HS-5 (cell line): ENCODE measurements at regions not wholly inside any gene's neighbourhood (a gene's known extent, or its start where the extent isn't known, plus 50 kb on each side); places are given as distances from the start of the nearest gene placed in this dataset.
A peak's percentile ranks its signal among the peaks of the same experiment; 100 is the strongest.

ENCODE experiments used
- DNase-seq: peaks from one replicate; pipeline ENCODE4 v3.0.0-alpha.2; 2012; ENCODE audit warnings: low read depth

DNA sequence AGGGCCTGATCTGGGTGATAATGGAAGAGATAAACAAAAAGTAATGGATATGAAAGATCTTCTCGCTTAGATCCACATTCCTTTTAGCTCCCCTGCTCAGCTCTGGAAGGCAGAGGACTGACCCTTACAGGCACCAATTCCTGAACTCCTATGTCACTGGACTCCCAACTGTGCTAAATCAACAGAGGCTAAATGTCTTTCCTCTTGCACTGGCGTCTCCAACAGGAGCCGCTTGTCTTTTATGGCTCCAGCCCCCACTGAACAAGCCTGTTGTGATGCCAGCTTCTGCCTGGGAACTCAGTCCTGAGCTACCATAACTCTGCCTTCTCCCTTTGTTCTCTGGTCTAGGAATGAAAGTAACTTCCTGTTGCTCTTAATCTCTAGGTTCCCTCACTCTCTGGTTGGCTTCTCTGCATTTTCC, 142.1 kb upstream of the COL11A1 start:
- no peak for DNase-seq

GRCh38 chr1:103248417-103249102, 140.2 kb upstream of the COL11A1 start:
- DNase-seq, result no peak

DNA sequence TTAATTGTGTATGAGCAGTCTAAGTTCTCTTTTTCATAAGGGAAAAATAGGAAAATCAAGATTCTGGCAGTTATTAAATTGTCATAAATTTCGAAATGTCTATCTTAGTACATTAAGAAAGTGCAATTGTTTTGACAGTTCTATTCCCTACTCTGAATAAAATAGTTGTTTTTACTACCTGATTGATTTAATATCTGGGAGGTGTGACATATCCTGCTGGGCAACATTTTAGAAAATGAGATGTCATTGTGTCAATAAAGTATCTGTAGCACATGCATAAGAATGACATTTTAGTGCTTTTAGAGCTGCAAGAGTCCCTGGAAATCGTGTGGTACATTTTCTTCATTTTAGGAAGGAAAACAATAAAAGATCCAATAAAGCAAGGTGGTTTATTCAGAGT, 139.2 kb upstream of the COL11A1 start:
- no peak for DNase-seq

DNA sequence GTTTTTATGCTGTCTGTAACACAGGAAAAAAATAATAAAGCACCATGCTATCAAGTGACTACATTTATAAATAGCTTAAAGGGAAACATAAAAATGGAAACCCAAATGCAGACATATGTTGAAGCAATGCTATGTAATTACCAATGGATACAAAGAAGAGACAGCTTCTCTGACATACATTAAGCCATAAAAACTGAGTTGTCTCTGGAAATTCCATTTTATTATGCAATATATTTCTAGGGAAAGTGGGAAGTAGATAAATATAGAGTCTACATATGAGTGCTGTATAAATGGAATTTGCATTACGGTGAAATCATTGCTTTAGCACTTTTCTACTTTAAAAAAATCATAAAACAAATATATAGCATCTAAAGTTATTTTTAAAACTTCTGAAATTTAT, 135.2 kb upstream of the COL11A1 start:
- no peak for DNase-seq

DNA sequence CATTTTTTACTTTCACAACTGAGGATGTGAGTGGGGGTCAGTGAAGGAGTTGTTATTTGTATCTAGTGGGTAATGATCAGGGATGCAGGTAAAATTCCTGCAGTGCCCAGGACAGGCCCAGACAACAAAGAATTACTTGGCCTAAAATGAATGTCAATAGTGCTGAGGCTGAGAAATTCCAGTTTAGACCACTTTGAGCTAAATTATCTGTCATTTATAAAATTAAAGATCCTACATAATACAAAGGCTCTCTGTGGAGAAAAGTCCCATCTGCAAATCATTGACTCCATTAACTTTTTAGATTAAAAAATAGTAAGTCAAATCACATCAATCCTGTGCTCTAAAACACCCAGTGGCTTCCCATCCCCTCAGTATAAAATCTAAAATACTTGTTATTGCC, 130.7 kb upstream of the COL11A1 start:
- no peak for DNase-seq

DNA sequence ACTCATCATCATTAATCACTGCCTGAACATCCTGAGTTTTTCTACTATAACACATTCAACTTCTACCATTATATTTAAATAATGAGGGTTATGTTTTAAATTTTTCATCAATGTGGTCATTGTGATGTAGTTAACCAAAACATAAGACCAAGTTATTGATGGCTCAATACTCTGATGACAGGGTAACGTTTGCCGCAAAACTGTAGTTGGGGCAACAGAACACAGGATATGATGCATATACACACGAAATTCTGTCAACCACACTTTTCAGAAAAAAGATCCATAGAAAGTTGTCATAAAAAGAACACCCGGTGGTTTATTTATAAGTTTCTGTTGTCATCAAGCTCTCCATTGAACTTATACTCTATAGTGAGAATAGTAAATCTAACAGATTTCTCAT, 121.7 kb upstream of the COL11A1 start:
- DNase-seq, result peak; percentile 59

- DNase-seq, result no peak
These were observed 112.3 kb upstream of the COL11A1 start for GRCh38 chr1:103220631-103221041.

- no peak for DNase-seq
These were observed 110.5 kb upstream of the COL11A1 start for GRCh38 chr1:103218821-103219220.

GRCh38 chr1:103218369-103218768, 110.0 kb upstream of the COL11A1 start:
- DNase-seq, result no peak

GRCh38 chr1:103211073-103211472, 102.8 kb upstream of the COL11A1 start:
- DNase-seq, result no peak

DNA sequence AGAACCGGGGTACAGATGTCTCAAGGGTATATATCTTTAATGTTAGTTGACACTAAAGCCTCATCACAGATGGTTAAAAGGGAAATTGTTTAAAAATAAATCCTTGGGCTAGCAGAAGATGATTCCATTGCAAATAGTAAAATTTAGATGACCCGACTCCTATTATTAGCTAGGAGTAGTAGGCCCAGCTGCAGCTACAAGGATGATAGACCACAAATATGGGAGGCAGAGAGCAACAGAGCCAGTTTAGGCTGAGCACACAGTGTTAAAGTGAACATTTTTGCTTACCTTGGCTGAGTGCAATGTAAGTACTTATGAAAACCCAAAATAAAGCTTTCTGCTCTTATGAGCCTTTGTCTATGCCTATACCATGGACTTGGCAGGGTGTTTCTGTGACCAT, 100.5 kb upstream of the COL11A1 start:
- DNase-seq, result no peak

- DNase-seq, result no peak
These were observed 90.7 kb upstream of the COL11A1 start for GRCh38 chr1:103199001-103199400.

DNA sequence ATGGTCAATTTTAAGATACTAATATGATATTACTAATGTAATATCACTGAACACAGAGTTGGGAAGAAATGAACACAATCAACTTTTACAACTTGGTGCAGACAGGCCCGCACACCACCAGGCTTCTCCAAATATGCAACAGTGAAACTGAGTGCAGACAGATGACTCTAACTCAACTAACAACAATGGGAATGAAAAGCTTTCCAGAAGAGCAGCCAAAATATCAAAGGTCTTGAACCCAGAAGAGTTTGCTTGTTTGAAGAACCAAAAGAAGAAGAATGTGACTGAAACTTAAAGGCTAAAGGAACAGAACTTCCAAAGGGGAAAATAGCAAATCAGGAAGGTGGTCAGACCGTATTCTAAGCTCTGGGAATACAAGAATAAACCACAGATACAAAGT, 89.8 kb upstream of the COL11A1 start:
- no peak for DNase-seq

- DNase-seq, result peak; percentile 56
These were observed 88.9 kb upstream of the COL11A1 start for GRCh38 chr1:103197216-103197615.

GRCh38 chr1:103194984-103195383, 86.7 kb upstream of the COL11A1 start:
- no peak for DNase-seq

DNA sequence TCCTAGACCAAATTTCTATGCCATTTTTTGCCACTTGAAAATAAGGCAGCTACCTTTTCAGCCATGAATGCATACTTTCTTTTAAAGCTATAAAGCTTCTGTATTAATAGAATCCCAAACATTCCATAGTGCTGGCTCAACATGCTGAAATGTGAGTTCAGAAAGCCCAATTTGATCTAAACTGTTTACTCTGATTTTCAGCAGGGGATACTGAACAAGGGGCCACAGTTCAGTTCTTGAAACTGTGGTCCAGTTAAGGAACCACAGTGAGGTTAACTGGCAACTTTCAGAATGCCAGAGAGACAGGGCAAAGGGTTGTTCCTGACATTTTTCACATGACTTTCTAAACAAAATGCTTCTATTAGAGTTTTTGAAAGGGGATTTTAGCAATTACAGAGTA, 85.7 kb upstream of the COL11A1 start:
- DNase-seq, result no peak

- DNase-seq, result no peak
These were observed 83.0 kb upstream of the COL11A1 start for GRCh38 chr1:103191327-103191726.

DNA sequence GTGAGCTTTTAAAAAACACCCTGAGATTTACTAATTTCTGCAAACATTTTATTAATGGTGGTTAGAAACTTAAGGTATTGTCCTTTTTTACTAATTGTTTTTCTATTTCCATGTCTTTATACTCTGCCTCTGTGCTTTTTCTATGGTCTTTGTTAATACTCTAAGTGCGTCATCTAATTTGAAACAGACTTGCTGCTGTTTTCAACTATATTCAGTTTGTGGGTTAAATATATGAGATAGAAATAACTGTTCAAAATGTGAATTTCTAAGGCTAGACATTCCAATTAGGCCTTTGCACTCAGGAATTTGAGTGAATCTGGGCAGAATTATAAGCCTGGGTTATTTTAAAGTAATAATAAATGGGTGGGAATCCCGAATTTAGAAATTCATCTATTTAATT, 82.4 kb upstream of the COL11A1 start:
- no peak for DNase-seq

GRCh38 chr1:103187673-103188072, 79.4 kb upstream of the COL11A1 start:
- no peak for DNase-seq

- peak; percentile 77 for DNase-seq
These were observed 72.3 kb upstream of the COL11A1 start for GRCh38 chr1:103180660-103181059.

DNA sequence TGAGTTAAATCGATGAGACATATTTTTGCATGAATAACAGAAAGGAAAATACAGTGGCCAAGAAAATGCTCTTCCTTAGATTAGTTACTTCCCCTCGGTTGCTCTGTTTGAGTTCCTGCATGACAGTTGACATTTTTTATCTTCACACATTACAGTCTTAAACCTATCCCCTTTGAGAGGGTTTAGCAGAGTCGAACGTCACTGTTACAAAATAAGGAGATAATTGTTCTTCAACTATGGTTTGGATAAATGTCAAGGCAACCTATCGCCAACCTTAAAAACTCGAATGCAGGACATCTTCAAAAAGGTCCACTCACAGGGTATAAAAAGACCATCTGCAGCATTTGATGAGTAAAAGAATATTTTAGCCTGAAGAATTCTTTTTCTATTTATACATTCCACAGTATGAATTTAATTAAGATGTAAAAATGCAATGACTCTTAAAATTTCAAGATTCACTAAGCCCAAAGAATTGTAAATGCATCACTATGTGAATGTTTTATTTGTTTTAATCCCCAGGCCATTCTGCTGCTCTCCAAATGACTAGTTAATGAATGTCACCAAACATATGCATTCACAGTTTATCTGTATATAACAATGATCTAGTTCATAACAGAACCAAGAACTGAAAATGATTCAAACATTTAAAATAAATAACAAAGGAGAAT, 68.9 kb upstream of the COL11A1 start:
- DNase-seq, result no peak

DNA sequence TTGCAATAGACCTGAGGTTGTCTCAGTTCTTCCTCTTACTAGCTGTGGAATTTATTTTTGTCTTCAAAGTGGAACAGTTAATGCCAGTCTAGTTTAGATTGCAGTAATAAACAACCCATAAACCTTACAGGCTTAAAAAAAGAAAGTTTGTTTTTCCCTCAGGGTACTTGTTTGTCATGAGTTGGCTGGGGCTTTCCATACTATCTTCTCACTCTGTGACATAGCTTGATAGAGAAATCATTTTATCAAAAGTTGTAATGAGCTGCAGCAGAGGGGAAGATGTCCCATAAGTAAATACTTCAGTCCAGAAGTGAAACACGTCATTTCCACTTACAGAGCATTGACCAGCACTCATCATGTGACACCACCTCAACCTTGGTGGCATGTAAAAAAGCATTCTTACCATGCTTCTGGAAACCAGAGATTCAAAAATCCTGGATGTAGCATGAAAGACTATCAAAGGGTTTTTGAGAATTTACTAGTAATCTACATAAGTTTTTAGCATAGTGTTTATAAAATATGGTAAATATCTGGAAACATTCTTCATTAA, 62.8 kb upstream of the COL11A1 start:
- DNase-seq, result no peak

DNA sequence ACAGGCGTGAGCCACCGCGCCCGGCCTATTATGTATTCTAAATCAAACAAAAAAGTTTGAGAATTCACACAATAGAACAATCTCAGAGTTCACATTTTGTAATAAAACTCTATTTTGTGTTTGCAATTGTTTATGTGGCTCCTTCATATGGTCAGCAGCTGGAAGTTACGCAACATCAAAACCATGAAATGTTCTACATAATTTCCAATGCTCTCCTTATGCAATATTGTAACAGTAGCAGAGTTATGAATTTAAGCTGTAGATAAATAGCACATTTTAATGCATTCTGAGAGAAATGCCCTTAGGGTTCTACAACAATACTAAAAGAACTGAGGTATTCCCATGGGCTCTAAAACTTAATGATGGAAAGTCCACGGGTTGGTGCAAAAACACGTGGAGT, 62.3 kb upstream of the COL11A1 start:
- peak; percentile 31 for DNase-seq

GRCh38 chr1:103162360-103162759, 54.0 kb upstream of the COL11A1 start:
- DNase-seq, result no peak
